ENCODE measurements at regions not wholly inside any gene's neighbourhood (a gene's known extent, or its start where the extent isn't known, plus 50 kb on each side); places are given as distances from the start of the nearest gene placed in this dataset.
A peak's percentile ranks its signal among the peaks of the same experiment; 100 is the strongest.

GRCh38 chr7:68417659-68418058 is 1180.6 kb upstream of the AUTS2 start:
- ATAC-seq, result no peak
- H3K27me3 ChIP-seq, result no peaks in the 10 kb centered on the region
- H3K4me3 ChIP-seq, result no peak overlapping the region
- H3K9me3 ChIP-seq, result peaks cover 0 to 4% (median 0%) of the 10 kb centered on the region in 3 donors
- no peaks in the 10 kb centered on the region for H3K36me3 ChIP-seq
- WGBS, 2 donors (ENCODE audit: low coverage in 1 of 2), result 38 to 50% methylated on average over 1 of the region's 1 CpG
- TF ChIP-seq POLR2AphosphoS5 (IDR thresholded peaks at IDR 0.05) (no peak), EP300 (IDR thresholded peaks at IDR 0.05) (no peak), POLR2A (IDR thresholded peaks at IDR 0.05) (no peak), CTCF (IDR thresholded peaks at IDR 0.05) (no peak)
- peaks cover 0 to 15% (median 0%) of the 10 kb centered on the region in 3 donors for H3K4me1 ChIP-seq
- H3K27ac ChIP-seq, result no peak overlapping the region

- 71 to 76% methylated on average over 5 to 11 of the region's 11 CpGs for WGBS, 2 donors (ENCODE audit: low coverage in 1 of 2)
- peak overlapping the region; percentile 30 to 81 (median 70) for H3K27ac ChIP-seq
- H3K9me3 ChIP-seq, result peaks cover 0 to 4% (median 0%) of the 10 kb centered on the region in 3 donors
- peak; percentile 84 for ATAC-seq
- H3K4me3 ChIP-seq, result no peak overlapping the region
- no peaks in the 10 kb centered on the region for H3K36me3 ChIP-seq
- peaks cover 0 to 15% (median 0%) of the 10 kb centered on the region in 3 donors for H3K4me1 ChIP-seq
- no peaks in the 10 kb centered on the region for H3K27me3 ChIP-seq
- TF ChIP-seq CTCF (IDR thresholded peaks at IDR 0.05), result peak in 2 of 4 experiments; percentile 4 to 16
- TF ChIP-seq POLR2AphosphoS5 (IDR thresholded peaks at IDR 0.05), result peak; percentile 80
- no peak for TF ChIP-seq POLR2A (IDR thresholded peaks at IDR 0.05)
- TF ChIP-seq EP300 (IDR thresholded peaks at IDR 0.05), result no peak
Observed at GRCh38 chr7:68420342-68421192, 1177.7 kb upstream of the AUTS2 start.

GRCh38 chr7:68421712-68422111 is 1176.6 kb upstream of the AUTS2 start:
- H3K36me3 ChIP-seq, result no peaks in the 10 kb centered on the region
- H3K27me3 ChIP-seq, result no peaks in the 10 kb centered on the region
- TF ChIP-seq POLR2A (IDR thresholded peaks at IDR 0.05), result no peak
- TF ChIP-seq POLR2AphosphoS5 (IDR thresholded peaks at IDR 0.05), result no peak
- TF ChIP-seq CTCF (IDR thresholded peaks at IDR 0.05), result no peak
- TF ChIP-seq EP300 (IDR thresholded peaks at IDR 0.05), result no peak
- no peak for ATAC-seq
- 92 to 94% methylated on average over 5 to 7 of the region's 7 CpGs for WGBS, 2 donors (ENCODE audit: low coverage in 1 of 2)
- H3K4me1 ChIP-seq, result peaks cover 0 to 15% (median 0%) of the 10 kb centered on the region in 3 donors
- peaks cover 0 to 4% (median 0%) of the 10 kb centered on the region in 3 donors for H3K9me3 ChIP-seq
- no peak overlapping the region for H3K27ac ChIP-seq
- H3K4me3 ChIP-seq, result no peak overlapping the region

GRCh38 chr7:68422281-68422680 is 1176.0 kb upstream of the AUTS2 start:
- Histone ChIP-seq H3K9me3 (peaks cover 0 to 4% (median 0%) of the 10 kb centered on the region in 3 donors), H3K4me3 (no peak overlapping the region), H3K27me3 (no peaks in the 10 kb centered on the region), H3K4me1 (peaks cover 0 to 15% (median 0%) of the 10 kb centered on the region in 3 donors), H3K27ac (no peak overlapping the region), H3K36me3 (no peaks in the 10 kb centered on the region)
- ATAC-seq, result no peak
- TF ChIP-seq CTCF (IDR thresholded peaks at IDR 0.05) (no peak), POLR2AphosphoS5 (IDR thresholded peaks at IDR 0.05) (no peak), EP300 (IDR thresholded peaks at IDR 0.05) (no peak), POLR2A (IDR thresholded peaks at IDR 0.05) (no peak)
- 67 to 70% methylated on average over 1 to 4 of the region's 4 CpGs for WGBS, 2 donors (ENCODE audit: low coverage in 1 of 2)

GRCh38 chr7:68423356-68423755 is 1174.9 kb upstream of the AUTS2 start:
- Histone ChIP-seq H3K36me3 (no peaks in the 10 kb centered on the region), H3K9me3 (peaks cover 0 to 4% (median 0%) of the 10 kb centered on the region in 3 donors), H3K4me3 (no peak overlapping the region), H3K27me3 (no peaks in the 10 kb centered on the region), H3K27ac (no peak overlapping the region), H3K4me1 (peaks cover 0 to 15% (median 0%) of the 10 kb centered on the region in 3 donors)
- 89 to 90% methylated on average over 4 to 5 of the region's 5 CpGs for WGBS, 2 donors (ENCODE audit: low coverage in 1 of 2)
- ATAC-seq, result no peak
- TF ChIP-seq CTCF (IDR thresholded peaks at IDR 0.05), result no peak
- no peak for TF ChIP-seq POLR2A (IDR thresholded peaks at IDR 0.05)
- no peak for TF ChIP-seq EP300 (IDR thresholded peaks at IDR 0.05)
- TF ChIP-seq POLR2AphosphoS5 (IDR thresholded peaks at IDR 0.05), result no peak

Data from gastroesophageal sphincter (tissue), 4 donors.